Osteocyte (in vitro differentiated cells): ENCODE measurements at regions not wholly inside any gene's neighbourhood (a gene's known extent, or its start where the extent isn't known, plus 50 kb on each side); places are given as distances from the start of the nearest gene placed in this dataset.

Experiments
- DNase-seq: peaks from one replicate; pipeline ENCODE4 v3.0.0; 2021; ENCODE audit warnings: mixed read lengths; ENCODE audit not compliant: unreplicated experiment; ENCODE audit errors: extremely low spot score
- H3K27ac Mint-ChIP-seq: one replicate; pipeline ENCODE4 v1.8.0; 2021; ENCODE audit warnings: mild to moderate bottlenecking, mixed read lengths; ENCODE audit not compliant: unreplicated experiment
- H3K27me3 Mint-ChIP-seq: one replicate; pipeline ENCODE4 v1.8.0; 2021; ENCODE audit warnings: mixed read lengths; ENCODE audit not compliant: unreplicated experiment
- H3K36me3 Mint-ChIP-seq: one replicate; pipeline ENCODE4 v1.8.0; 2021; ENCODE audit warnings: mixed read lengths; ENCODE audit not compliant: unreplicated experiment
- H3K4me1 Mint-ChIP-seq: one replicate; pipeline ENCODE4 v1.8.0; 2021; ENCODE audit warnings: mixed read lengths; ENCODE audit not compliant: unreplicated experiment
- H3K4me3 Mint-ChIP-seq: one replicate; pipeline ENCODE4 v1.8.0; 2021; ENCODE audit warnings: mild to moderate bottlenecking, moderate library complexity, mixed read lengths; ENCODE audit not compliant: unreplicated experiment
- H3K9me3 Mint-ChIP-seq: one replicate; pipeline ENCODE4 v1.8.0; 2021; ENCODE audit warnings: mixed read lengths; ENCODE audit not compliant: unreplicated experiment
- CTCF ChIP-seq: fragments of 200-600 bp; sonication (generic); IDR thresholded peaks from 2 replicates; pipeline ENCODE4 v1.5.0; 2021; ENCODE audit warnings: antibody characterized with exemption, mild to moderate bottlenecking, moderate library complexity

- peaks cover 2% of the 10 kb centered on the region for H3K36me3 Mint-ChIP-seq
- no peaks in the 10 kb centered on the region for H3K27me3 Mint-ChIP-seq
- no peak overlapping the region for H3K27ac Mint-ChIP-seq
- no peak for TF ChIP-seq CTCF
- H3K9me3 Mint-ChIP-seq: no peaks in the 10 kb centered on the region
- no peak overlapping the region for H3K4me3 Mint-ChIP-seq
- H3K4me1 Mint-ChIP-seq: no peaks in the 10 kb centered on the region
- no peak for DNase-seq
Measured at GRCh38 chr10:44682507-44682906, 228.6 kb upstream of the TMEM72 start.

- H3K9me3 Mint-ChIP-seq: no peaks in the 10 kb centered on the region
- H3K4me3 Mint-ChIP-seq: no peak overlapping the region
- TF ChIP-seq CTCF: no peak
- no peaks in the 10 kb centered on the region for H3K4me1 Mint-ChIP-seq
- no peaks in the 10 kb centered on the region for H3K27me3 Mint-ChIP-seq
- no peaks in the 10 kb centered on the region for H3K36me3 Mint-ChIP-seq
- no peak overlapping the region for H3K27ac Mint-ChIP-seq
- DNase-seq: no peak
Measured at GRCh38 chr10:44684661-44685060, 226.5 kb upstream of the TMEM72 start.

GRCh38 chr10:44685220-44685619 is 225.9 kb upstream of the TMEM72 start:
- no peak for TF ChIP-seq CTCF
- no peak overlapping the region for H3K27ac Mint-ChIP-seq

GRCh38 chr10:44685747-44686146 is 225.4 kb upstream of the TMEM72 start:
- no peaks in the 10 kb centered on the region for H3K36me3 Mint-ChIP-seq
- no peak overlapping the region for H3K27ac Mint-ChIP-seq
- H3K4me1 Mint-ChIP-seq: no peaks in the 10 kb centered on the region
- no peaks in the 10 kb centered on the region for H3K27me3 Mint-ChIP-seq
- no peaks in the 10 kb centered on the region for H3K9me3 Mint-ChIP-seq
- no peak for DNase-seq
- no peak for TF ChIP-seq CTCF
- no peak overlapping the region for H3K4me3 Mint-ChIP-seq

More at GRCh38 chr10:44685220-44685619, 225.9 kb upstream of the TMEM72 start:
- no peaks in the 10 kb centered on the region for H3K36me3 Mint-ChIP-seq
- H3K27me3 Mint-ChIP-seq: no peaks in the 10 kb centered on the region
- H3K4me1 Mint-ChIP-seq: no peaks in the 10 kb centered on the region
- no peaks in the 10 kb centered on the region for H3K9me3 Mint-ChIP-seq
- DNase-seq: no peak
- H3K4me3 Mint-ChIP-seq: no peak overlapping the region

GRCh38 chr10:44689368-44689767 is 221.8 kb upstream of the TMEM72 start:
- DNase-seq: no peak
- Mint-ChIP-seq H3K4me1 (no peaks in the 10 kb centered on the region), H3K36me3 (peaks cover 2% of the 10 kb centered on the region), H3K4me3 (no peak overlapping the region), H3K27me3 (no peaks in the 10 kb centered on the region), H3K27ac (no peak overlapping the region), H3K9me3 (no peaks in the 10 kb centered on the region)
- peak; percentile 42 for TF ChIP-seq CTCF
